ENCODE measurements at regions not wholly inside any gene's neighbourhood (a gene's known extent, or its start where the extent isn't known, plus 50 kb on each side); places are given as distances from the start of the nearest gene placed in this dataset.

GRCh38 chr5:97436405-97436804 lies 253.4 kb upstream of the RIOK2 start:
- TF ChIP-seq, protein P1, sequence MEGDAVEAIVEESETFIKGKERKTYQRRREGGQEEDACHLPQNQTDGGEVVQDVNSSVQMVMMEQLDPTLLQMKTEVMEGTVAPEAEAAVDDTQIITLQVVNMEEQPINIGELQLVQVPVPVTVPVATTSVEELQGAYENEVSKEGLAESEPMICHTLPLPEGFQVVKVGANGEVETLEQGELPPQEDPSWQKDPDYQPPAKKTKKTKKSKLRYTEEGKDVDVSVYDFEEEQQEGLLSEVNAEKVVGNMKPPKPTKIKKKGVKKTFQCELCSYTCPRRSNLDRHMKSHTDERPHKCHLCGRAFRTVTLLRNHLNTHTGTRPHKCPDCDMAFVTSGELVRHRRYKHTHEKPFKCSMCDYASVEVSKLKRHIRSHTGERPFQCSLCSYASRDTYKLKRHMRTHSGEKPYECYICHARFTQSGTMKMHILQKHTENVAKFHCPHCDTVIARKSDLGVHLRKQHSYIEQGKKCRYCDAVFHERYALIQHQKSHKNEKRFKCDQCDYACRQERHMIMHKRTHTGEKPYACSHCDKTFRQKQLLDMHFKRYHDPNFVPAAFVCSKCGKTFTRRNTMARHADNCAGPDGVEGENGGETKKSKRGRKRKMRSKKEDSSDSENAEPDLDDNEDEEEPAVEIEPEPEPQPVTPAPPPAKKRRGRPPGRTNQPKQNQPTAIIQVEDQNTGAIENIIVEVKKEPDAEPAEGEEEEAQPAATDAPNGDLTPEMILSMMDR (IDR thresholded peaks at IDR 0.05; ENCODE audit: insufficient read depth, low read depth, low read length) = no peak
- no peak for TF ChIP-seq EZH2 (IDR thresholded peaks at IDR 0.05; ENCODE audit: insufficient read depth, low read length)
